ENCODE measurements at regions not wholly inside any gene's neighbourhood (a gene's known extent, or its start where the extent isn't known, plus 50 kb on each side); places are given as distances from the start of the nearest gene placed in this dataset.

- Mint-ChIP-seq H3K4me1 (ENCODE audit: unreplicated experiment) (peaks cover 24% of the 10 kb centered on the region), H3K9me3 (ENCODE audit: unreplicated experiment) (no peaks in the 10 kb centered on the region), H3K4me3 (ENCODE audit: unreplicated experiment) (no peak overlapping the region), H3K36me3 (ENCODE audit: unreplicated experiment) (no peaks in the 10 kb centered on the region), H3K27ac (ENCODE audit: unreplicated experiment) (no peak overlapping the region), H3K27me3 (ENCODE audit: unreplicated experiment) (no peaks in the 10 kb centered on the region)
- DNase-seq (ENCODE audit: extremely low spot score, unreplicated experiment) = peak; percentile 79
- no peak for TF ChIP-seq CTCF (IDR thresholded peaks at IDR 0.05)
Observed at GRCh38 chr2:71926876-71927756, 220.5 kb downstream of the CYP26B1 start.

- Mint-ChIP-seq H3K4me1 (ENCODE audit: unreplicated experiment) (peaks cover 24% of the 10 kb centered on the region), H3K36me3 (ENCODE audit: unreplicated experiment) (no peaks in the 10 kb centered on the region), H3K9me3 (ENCODE audit: unreplicated experiment) (no peaks in the 10 kb centered on the region), H3K27me3 (ENCODE audit: unreplicated experiment) (no peaks in the 10 kb centered on the region), H3K27ac (ENCODE audit: unreplicated experiment) (no peak overlapping the region), H3K4me3 (ENCODE audit: unreplicated experiment) (no peak overlapping the region)
- peak; percentile 74 for DNase-seq (ENCODE audit: extremely low spot score, unreplicated experiment)
- TF ChIP-seq CTCF (IDR thresholded peaks at IDR 0.05) = no peak
Observed at GRCh38 chr2:71926089-71926447, 221.6 kb downstream of the CYP26B1 start.

- no peaks in the 10 kb centered on the region for H3K9me3 Mint-ChIP-seq (ENCODE audit: unreplicated experiment)
- peak; percentile 80 for DNase-seq (ENCODE audit: extremely low spot score, unreplicated experiment)
- no peak overlapping the region for H3K4me3 Mint-ChIP-seq (ENCODE audit: unreplicated experiment)
- TF ChIP-seq CTCF (IDR thresholded peaks at IDR 0.05) = no peak
- no peak overlapping the region for H3K27ac Mint-ChIP-seq (ENCODE audit: unreplicated experiment)
- H3K36me3 Mint-ChIP-seq (ENCODE audit: unreplicated experiment) = no peaks in the 10 kb centered on the region
- H3K4me1 Mint-ChIP-seq (ENCODE audit: unreplicated experiment) = peaks cover 24% of the 10 kb centered on the region
- no peaks in the 10 kb centered on the region for H3K27me3 Mint-ChIP-seq (ENCODE audit: unreplicated experiment)
Observed at GRCh38 chr2:71925268-71926088, 222.2 kb downstream of the CYP26B1 start.

- H3K4me3 Mint-ChIP-seq (ENCODE audit: unreplicated experiment) = no peak overlapping the region
- H3K4me1 Mint-ChIP-seq (ENCODE audit: unreplicated experiment) = peaks cover 24% of the 10 kb centered on the region
- peak; percentile 84 for TF ChIP-seq CTCF (IDR thresholded peaks at IDR 0.05)
- H3K27ac Mint-ChIP-seq (ENCODE audit: unreplicated experiment) = no peak overlapping the region
- H3K27me3 Mint-ChIP-seq (ENCODE audit: unreplicated experiment) = no peaks in the 10 kb centered on the region
- no peaks in the 10 kb centered on the region for H3K9me3 Mint-ChIP-seq (ENCODE audit: unreplicated experiment)
- peak; percentile 83 for DNase-seq (ENCODE audit: extremely low spot score, unreplicated experiment)
- H3K36me3 Mint-ChIP-seq (ENCODE audit: unreplicated experiment) = no peaks in the 10 kb centered on the region
Observed at GRCh38 chr2:71923887-71924533, 223.7 kb downstream of the CYP26B1 start.

All from osteocyte (in vitro differentiated cells).